Smooth muscle cell (in vitro differentiated cells): ENCODE measurements at regions not wholly inside any gene's neighbourhood (a gene's known extent, or its start where the extent isn't known, plus 50 kb on each side); places are given as distances from the start of the nearest gene placed in this dataset.
"Not testable (repeated sequence)": the region's sequence is repeated elsewhere in the genome, so short reads cannot be mapped to it uniquely, and the experiment has no call there.

Experiments used
- DNase-seq: peaks from one replicate; lab custom pipeline; 2025; ENCODE audit not compliant: unreplicated experiment; lab: John Stamatoyannopoulos, UW
- H2AFZ ChIP-seq: fragments of 200-600 bp; sonication (generic); 2 replicates; pipeline ENCODE4 v1.6.0; 2016; ENCODE audit warnings: antibody characterized with exemption, low read depth, mild to moderate bottlenecking
- H3F3A ChIP-seq: fragments of 200-600 bp; sonication (generic); 2 replicates; pipeline ENCODE4 v1.6.0; 2017; ENCODE audit warnings: antibody characterized with exemption, low read depth
- H3K27ac ChIP-seq: fragments of 200-600 bp; sonication (generic); 2 replicates; pipeline ENCODE4 v1.5.1; 2016; ENCODE audit warnings: low read depth, mild to moderate bottlenecking
- H3K27me3 ChIP-seq: fragments of 200-600 bp; sonication (generic); 2 replicates; pipeline ENCODE4 v1.6.1; 2016; ENCODE audit warnings: low read depth, mild to moderate bottlenecking
- H3K36me3 ChIP-seq: fragments of 200-600 bp; sonication (generic); 2 replicates; pipeline ENCODE4 v1.5.1; 2016; ENCODE audit warnings: low read depth
- H3K4me1 ChIP-seq: fragments of 200-600 bp; sonication (generic); 2 replicates; pipeline ENCODE4 v1.5.1; 2016; ENCODE audit warnings: low read depth
- H3K4me2 ChIP-seq: fragments of 200-600 bp; sonication (generic); 2 replicates; pipeline ENCODE4 v1.6.0; 2016; ENCODE audit warnings: mild to moderate bottlenecking
- H3K4me3 ChIP-seq: fragments of 200-600 bp; sonication (generic); 2 replicates; pipeline ENCODE4 v1.5.1; 2016; ENCODE audit warnings: mild to moderate bottlenecking
- H3K79me2 ChIP-seq: fragments of 200-600 bp; sonication (generic); 2 replicates; pipeline ENCODE4 v1.6.0; 2016; ENCODE audit warnings: low read depth, mild to moderate bottlenecking
- H3K9ac ChIP-seq: fragments of 200-600 bp; sonication (generic); 2 replicates; pipeline ENCODE4 v1.6.0; 2016; ENCODE audit warnings: low read depth
- H3K9me3 ChIP-seq: fragments of 200-600 bp; sonication (generic); replicated peaks from 2 replicates; pipeline ENCODE4 v1.5.1; 2016; ENCODE audit warnings: low read depth
- H4K20me1 ChIP-seq: fragments of 200-600 bp; sonication (generic); 2 replicates; pipeline ENCODE4 v1.6.0; 2016; ENCODE audit warnings: low read depth
- WGBS: methylation state at CpG from one replicate; pipeline ENCODE4 v1.1.7; 2016; ENCODE audit warnings: low lambda C conversion rate; 5-methylcytosine and 5-hydroxymethylcytosine counted together
- TF ChIP-seq, protein P1 (sequence below): fragments of 200-600 bp; sonication (generic); IDR thresholded peaks from 2 replicates; pipeline ENCODE4 v1.5.1; 2017; ENCODE audit warnings: borderline replicate concordance, mild to moderate bottlenecking, antibody characterized with exemption; ENCODE audit not compliant: insufficient read depth, poor library complexity, severe bottlenecking

DNA sequence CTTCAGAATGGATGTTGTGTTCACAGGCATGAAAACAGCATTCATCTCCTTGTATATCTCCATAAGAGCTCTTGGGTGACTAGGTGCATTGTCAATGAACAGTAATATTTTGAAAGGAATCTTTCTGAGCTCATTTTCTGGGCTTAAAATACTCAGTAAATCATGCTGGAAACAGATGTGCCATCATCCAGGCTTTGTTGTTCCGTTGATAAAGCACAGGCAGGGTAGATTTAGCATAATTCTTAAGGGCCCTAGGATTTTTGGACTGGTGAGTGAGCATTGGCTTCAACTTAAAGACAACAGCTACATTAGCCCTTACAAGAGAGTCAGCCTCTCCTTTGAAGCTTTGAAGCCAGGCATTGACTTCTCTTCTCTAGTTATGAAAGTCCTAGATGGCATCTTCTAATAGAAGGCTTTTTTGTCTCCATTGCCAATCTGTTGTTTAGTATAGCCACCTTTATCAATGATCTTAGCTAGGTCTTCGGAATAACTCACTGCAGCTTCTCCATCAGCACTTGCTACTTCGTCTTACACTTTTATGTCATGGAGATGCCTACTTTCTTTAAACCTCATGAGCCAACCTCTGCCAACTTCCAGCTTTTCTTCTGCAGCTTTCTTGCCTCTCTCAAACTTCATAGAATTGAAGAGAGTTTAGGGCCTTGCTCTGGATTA is 79.6 kb upstream of the PSMA6 start:
- no peaks in the 10 kb centered on the region for H3K79me2 ChIP-seq
- no peak for DNase-seq
- WGBS: 86% methylated on average over 3 of the region's 3 CpGs
- H3K36me3 ChIP-seq: no peaks in the 10 kb centered on the region
- H3K9me3 ChIP-seq: no peaks in the 10 kb centered on the region
- peaks cover 5% of the 10 kb centered on the region for H3K4me1 ChIP-seq
- no peak overlapping the region for H3K9ac ChIP-seq
- peaks cover 8% of the 10 kb centered on the region for H3F3A ChIP-seq
- TF ChIP-seq, protein P1, sequence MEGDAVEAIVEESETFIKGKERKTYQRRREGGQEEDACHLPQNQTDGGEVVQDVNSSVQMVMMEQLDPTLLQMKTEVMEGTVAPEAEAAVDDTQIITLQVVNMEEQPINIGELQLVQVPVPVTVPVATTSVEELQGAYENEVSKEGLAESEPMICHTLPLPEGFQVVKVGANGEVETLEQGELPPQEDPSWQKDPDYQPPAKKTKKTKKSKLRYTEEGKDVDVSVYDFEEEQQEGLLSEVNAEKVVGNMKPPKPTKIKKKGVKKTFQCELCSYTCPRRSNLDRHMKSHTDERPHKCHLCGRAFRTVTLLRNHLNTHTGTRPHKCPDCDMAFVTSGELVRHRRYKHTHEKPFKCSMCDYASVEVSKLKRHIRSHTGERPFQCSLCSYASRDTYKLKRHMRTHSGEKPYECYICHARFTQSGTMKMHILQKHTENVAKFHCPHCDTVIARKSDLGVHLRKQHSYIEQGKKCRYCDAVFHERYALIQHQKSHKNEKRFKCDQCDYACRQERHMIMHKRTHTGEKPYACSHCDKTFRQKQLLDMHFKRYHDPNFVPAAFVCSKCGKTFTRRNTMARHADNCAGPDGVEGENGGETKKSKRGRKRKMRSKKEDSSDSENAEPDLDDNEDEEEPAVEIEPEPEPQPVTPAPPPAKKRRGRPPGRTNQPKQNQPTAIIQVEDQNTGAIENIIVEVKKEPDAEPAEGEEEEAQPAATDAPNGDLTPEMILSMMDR: no peak
- H3K4me2 ChIP-seq: no peak overlapping the region
- H3K27me3 ChIP-seq: no peaks in the 10 kb centered on the region
- H2AFZ ChIP-seq: no peak overlapping the region
- no peaks in the 10 kb centered on the region for H4K20me1 ChIP-seq
- no peak overlapping the region for H3K27ac ChIP-seq
- no peak overlapping the region for H3K4me3 ChIP-seq

DNA sequence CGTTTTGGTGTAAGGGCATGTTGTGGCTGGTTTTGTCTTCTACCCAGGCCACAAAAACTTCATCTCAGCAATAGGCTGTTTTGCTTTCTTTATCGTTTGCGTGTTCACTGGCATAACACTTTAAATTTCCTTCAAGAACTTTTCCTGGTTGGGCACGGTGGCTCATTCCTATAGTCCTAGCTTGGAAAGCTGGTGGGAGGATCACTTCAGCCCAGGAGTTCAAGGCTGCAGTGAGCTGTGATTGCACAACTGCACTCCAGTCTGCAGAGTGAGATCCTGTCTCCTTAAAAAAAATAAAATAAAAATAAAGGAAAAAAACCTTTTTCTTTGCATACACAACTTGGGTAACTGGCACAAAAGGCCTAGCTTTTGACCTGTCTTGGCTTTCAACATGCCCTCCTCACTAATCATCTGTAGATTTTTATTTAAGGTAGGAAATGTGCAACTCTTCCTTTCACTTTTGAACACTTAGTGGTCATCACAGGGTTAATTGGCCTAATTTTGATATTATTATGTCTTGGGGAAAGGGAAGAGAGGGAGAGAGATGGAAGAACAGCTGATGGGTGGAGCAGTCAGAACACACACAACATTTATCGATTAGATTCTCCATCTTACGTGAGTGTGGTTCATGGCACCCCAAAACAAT is 78.9 kb upstream of the PSMA6 start:
- no peaks in the 10 kb centered on the region for H3K79me2 ChIP-seq
- no peaks in the 10 kb centered on the region for H3K36me3 ChIP-seq
- TF ChIP-seq, protein P1: no peak
- no peak overlapping the region for H3K4me2 ChIP-seq
- no peak for DNase-seq
- H3K9ac ChIP-seq: no peak overlapping the region
- peaks cover 5% of the 10 kb centered on the region for H3K4me1 ChIP-seq
- no peak overlapping the region for H3K4me3 ChIP-seq
- no peaks in the 10 kb centered on the region for H3K27me3 ChIP-seq
- H3K9me3 ChIP-seq: no peaks in the 10 kb centered on the region
- no peak overlapping the region for H2AFZ ChIP-seq
- 88% methylated on average over 6 of the region's 6 CpGs for WGBS
- peak overlapping the region; percentile 28 for H3K27ac ChIP-seq
- peaks cover 8% of the 10 kb centered on the region for H3F3A ChIP-seq
- no peaks in the 10 kb centered on the region for H4K20me1 ChIP-seq

DNA sequence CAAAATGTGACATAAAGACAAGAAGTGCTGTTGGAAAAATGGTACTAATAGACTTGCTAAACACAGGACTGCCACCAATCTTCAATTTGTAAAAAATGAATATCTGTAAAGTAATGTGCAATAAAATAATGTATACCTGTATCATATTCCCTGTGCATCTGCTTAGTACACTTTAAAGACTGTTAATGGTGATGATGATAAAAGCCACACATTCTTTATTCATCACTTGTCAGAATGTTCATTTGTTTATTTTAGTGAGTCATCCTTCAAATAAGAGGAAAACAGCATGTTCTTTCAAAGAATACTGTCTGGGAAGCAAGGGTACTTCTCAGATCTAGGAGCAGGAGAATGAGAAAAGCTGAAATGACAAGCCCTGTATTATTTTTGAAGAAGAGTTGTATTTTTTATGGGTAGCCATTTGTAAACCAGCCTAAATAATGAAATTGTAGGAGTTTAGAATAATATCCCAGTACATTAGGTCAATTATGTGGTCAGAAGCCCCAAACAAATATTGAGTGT is 78.3 kb upstream of the PSMA6 start:
- Histone ChIP-seq H4K20me1 (no peaks in the 10 kb centered on the region), H3K36me3 (no peaks in the 10 kb centered on the region), H3K27me3 (no peaks in the 10 kb centered on the region), H3K27ac (no peak overlapping the region), H3K79me2 (no peaks in the 10 kb centered on the region), H3K4me3 (no peak overlapping the region), H3K4me2 (no peak overlapping the region), H3K4me1 (peaks cover 5% of the 10 kb centered on the region), H3F3A (peaks cover 8% of the 10 kb centered on the region), H3K9me3 (no peaks in the 10 kb centered on the region), H3K9ac (no peak overlapping the region), H2AFZ (no peak overlapping the region)
- DNase-seq: no peak
- TF ChIP-seq, protein P1: no peak

DNA sequence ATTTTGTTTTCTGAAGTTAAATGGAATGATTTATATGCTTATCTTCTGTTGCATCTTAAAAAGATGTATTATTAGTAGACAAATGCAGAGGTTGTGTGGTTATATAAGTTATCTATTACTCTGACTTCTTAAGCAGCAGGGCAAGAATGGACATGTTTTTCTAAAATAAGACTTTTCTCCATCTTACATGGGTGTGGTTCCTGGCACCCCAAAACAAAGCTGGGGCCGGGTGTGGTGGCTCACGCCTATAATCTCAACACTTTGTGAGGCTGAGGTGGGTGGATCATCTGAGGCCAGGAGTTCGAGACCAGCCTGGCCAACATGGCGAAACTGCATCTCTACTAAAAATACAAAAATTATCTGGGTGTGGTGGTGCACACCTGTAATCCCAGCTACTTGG is 77.8 kb upstream of the PSMA6 start:
- H3K9me3 ChIP-seq, H3K79me2 ChIP-seq, H3K9ac ChIP-seq, H4K20me1 ChIP-seq, H3K27me3 ChIP-seq, H3K4me1 ChIP-seq, H3K27ac ChIP-seq, H3K36me3 ChIP-seq, DNase-seq, H2AFZ ChIP-seq, H3K4me2 ChIP-seq, H3F3A ChIP-seq, H3K4me3 ChIP-seq: not testable (repeated sequence)
- 92% methylated on average over 4 of the region's 4 CpGs for WGBS
